Stimulated activated CD4-positive, alpha-beta T cell treated with anti-CD3 and anti-CD28 coated beads, Interleukin-1b, Interleukin-23, amount 100 ng/mL, for 4 hours (primary cell): ENCODE measurements at regions not wholly inside any gene's neighbourhood (a gene's known extent, or its start where the extent isn't known, plus 50 kb on each side); places are given as distances from the start of the nearest gene placed in this dataset.

Experiments
- DNase-seq, 2 donors: peaks; one replicate each; pipeline ENCODE4 v3.0.0-alpha.2; 2020; ENCODE audit warnings: low read depth in 2 of 2

DNA sequence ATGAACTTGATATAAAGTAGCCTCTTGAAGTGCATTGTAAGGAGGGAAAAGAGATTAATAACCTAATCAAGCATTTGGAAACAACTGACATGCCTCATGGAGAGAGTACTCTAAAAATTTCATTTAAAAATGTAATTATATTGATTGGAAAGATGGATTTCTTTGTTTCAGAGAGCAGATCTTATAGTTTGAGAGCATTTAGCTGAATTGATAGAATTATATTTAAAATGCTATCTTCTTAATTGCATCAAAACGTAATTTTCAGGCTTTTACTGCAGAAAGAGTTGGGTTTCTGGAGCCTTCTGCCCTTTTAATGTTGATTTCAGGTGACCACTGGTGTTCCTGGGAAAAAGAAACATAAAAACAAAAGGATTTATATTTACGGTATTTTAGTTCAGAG, 130.6 kb downstream of the EDN3 start:
- no peak for DNase-seq

DNA sequence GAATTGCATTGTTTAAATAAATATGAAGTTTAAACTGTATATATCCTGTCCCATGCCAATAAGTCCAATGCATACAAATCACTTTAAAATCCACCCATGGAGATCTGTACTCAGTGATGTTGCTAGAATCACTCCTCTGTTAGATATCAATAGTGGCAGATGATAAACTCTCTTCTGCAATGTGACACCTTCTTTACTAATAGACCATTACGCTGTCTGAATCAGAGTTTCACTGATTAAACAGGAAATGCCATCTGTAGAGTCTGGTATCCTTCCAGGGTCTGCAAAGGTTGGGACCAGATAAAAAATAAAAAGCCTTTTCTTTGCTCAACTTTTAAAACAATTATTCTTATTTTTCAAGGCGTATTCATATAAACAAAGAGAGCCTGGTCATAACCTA, 134.5 kb downstream of the EDN3 start:
- DNase-seq = no peak

DNA sequence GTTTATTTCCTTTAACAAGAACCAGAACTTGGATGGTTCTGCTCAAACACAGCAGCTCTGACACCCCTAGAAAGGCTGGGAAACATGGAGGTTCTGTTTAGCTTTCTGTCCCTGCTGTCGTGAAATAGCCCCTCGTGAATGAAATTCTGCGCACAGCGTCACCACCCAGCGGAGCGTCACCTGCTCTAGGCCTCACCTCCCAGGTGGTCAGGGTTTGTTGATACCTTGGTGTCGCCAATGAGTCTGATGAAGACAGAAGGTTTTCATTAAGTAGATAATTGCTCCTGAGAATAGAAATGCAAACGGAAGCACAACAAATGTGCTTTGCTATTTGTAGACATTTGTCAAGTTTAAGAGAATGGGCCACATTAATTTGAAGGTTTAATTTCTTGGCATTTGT, 135.1 kb downstream of the EDN3 start:
- no peak for DNase-seq

DNA sequence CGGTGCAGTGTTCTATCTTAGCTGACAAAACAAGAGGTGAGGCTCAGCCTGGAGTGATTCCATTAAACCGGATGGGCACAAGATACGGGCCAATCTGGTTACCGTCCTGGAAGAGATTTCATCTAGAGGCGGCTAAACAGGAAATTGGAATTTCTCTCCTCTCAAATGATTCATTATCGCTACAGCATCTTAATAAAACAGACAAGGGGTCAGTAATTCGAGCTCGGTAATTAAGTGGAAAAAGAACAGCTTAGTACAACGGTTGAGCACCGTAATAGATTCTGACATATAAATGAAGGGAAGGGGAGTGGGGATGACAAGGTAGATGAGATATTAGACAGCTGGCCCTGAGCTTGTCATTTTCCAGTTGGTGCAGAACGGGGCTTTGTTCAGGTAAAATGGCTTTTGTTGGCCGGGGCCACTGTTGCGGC, 137.2 kb downstream of the EDN3 start:
- DNase-seq = no peak

DNA sequence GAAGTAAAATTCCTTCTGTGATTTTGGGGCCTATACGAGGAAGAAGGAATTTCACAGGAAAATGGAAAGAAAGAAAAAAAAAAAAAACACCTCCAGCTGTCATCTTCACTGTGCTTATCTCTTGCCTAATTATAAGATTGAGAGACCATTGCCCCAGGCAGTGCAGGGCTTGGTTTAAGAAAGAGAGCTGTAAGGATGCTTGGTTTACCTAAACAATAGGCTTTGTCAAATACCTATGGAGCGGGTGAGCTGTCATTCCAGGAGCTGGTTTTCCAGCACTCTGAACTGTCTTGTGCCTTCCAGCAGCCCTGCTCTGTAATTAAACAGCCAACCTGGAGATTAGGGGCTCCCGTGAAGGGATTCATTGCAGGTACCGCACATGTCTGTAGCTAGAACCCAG, 137.8 kb downstream of the EDN3 start:
- DNase-seq = no peak

DNA sequence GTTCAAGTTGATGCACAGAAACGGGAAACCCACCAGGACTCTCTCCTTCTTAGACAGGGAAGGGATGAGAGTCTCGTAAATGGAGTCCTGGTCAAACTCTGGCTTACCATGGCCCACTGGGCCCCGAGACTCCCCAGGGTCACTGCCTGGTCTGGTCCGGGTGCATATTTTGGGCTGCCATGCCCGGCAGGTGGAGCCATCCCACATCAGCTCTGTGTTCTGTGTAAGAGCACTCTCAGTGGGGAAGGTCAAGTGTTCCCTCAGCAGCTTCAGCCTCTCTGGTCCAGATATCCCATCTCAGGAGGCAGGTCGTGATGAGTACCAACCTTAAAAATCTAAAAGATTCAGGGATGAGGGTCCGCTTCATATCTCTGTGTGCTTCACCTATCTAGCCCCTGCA, 138.8 kb downstream of the EDN3 start:
- DNase-seq = no peak

DNA sequence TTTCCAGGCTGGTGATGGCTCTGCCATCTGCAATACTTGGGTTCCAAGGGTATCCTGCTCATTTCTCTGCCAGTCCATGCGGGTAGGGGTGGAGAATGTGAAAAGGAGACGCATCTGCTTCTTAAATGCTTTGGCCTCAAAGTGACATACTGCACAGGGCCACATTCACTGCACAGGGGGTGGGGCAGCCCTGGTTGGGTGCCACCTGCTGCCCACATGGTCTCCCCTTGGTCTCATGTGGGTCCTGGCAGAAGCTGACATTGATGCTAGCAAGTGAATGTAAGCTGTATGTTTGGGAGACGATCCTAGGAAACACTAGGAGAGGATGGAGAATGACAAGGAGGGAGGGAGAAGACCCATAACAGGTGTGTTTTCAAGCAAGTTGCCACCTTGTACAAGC, 140.9 kb downstream of the EDN3 start:
- no peak for DNase-seq

DNA sequence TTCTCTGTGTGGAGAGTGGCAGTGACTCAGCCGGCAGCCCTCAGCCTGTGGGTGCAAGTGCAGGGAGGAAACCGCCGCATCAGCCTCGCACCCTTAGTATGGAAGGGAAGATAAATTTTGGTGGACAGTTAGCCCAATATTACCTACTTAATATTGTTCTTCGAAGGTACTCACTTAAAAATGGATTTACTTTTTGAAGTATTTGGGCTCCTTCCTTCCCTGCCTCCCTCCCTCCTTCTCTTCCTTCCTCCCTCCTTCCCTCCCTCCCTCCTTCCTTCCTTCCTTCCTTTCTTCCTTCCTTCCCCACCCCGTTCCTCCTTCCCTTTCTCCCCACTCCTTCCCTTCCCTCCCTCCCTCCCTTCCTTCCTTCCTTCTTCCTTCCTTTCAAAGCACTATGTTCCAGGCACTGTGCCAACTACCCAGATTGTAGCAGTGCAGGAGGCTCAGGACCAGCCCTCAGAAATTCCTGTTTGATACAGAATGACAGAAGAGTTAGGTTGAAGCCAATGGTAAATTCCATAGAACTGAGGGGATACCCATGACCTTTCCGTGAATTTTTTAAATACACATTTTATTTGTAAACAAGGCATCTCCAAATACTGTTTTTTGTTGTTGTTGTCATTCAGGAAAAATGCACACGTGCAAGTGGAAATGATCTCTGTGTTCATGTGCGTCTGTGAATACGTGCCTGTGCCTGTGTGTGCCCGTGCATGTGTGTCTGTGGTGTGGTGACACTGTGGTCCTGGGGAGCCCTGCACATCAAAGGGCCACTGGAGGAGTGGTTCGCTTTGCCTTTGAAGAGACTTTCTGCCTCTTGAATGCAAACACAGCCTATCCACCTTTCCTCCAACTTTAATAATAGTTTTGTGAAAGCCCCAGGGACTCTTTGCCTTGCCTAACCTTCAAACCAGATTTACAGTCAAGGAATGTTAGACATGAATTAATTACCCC, 141.7 kb downstream of the EDN3 start:
- DNase-seq = no peak

DNA sequence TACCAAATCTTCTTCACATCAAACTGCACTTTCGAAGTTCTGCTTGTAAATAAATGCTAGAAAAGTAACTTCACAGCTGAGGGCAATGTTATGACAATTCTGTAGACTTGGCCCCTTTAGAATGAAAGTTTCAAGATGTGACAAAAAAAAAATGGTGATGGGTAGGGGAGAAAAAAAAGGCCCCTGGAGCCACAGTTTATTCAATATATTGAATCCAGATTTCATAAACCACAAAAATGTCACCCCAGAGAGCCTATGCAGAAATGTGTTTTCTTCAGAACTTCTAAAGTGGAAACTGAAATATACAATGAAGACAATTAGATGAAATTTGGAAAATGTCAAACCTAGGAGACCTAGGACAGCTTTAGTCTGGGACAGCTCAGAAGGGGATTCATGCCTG, 143.1 kb downstream of the EDN3 start:
- DNase-seq = no peak

DNA sequence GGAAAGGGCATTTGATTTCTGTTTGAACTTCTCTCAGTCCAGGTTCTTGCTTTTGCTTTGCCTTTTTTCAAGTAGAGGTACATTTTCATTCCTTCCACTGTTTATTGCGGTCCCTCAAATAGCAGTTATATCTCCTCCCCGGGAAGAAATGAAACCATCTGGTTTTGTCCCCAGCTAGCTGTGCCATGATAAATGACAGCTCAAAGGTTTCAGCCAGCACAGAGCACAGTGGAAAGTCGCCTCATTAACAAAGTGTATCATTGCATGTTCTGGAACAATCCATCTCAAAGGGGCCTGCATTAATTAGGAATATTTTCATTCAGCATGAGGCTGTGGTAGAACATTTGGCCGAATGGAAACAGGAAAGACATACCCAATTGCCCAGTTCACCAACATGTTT, 146.0 kb downstream of the EDN3 start:
- DNase-seq = no peak

DNA sequence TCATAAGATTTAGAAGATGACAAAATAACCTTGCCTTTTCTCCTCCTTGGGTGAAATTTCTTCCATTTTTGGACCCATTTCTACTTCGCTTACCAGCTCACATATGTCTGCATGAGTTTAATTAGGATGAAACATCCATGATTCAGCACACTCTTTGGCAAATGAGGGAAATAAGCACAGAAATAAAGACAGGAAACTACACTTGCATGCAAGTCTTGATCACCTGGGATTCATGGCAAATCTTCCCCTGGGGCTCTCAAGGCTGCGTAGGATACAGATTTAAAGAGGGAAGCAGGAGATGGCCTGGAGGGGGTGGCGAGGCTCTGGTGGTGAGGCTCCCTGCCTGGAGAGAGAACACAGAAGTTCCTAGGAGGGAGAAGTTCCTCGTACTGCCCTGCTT, 147.8 kb downstream of the EDN3 start:
- no peak for DNase-seq

DNA sequence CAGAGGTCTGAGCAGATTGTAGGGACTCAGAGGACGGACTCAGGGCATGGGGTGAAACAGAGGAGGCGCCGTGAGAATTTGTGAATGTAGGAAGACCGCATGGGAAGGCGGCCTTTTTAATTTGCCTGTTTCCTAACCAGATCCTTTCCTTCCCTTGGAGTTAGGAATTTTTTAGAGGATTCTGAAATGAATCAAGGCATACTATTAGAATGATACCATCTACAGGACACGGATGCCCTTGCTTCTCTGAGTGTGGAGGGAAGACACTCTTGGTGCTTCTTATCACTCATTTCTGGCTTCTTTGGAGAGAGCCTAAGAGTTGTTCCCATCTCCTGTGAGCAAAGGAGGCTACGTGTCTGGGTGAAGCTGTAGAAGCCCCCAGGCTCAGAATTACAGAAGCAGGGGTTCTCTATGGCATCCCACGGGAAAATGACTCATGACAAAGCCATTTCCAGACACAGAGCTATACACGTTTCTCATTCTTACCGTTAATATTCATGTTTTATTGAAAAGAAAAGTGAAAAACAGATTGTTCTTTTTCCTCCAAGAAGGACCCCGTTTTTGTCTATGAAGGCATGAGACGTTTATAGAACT, 148.5 kb downstream of the EDN3 start:
- no peak for DNase-seq

DNA sequence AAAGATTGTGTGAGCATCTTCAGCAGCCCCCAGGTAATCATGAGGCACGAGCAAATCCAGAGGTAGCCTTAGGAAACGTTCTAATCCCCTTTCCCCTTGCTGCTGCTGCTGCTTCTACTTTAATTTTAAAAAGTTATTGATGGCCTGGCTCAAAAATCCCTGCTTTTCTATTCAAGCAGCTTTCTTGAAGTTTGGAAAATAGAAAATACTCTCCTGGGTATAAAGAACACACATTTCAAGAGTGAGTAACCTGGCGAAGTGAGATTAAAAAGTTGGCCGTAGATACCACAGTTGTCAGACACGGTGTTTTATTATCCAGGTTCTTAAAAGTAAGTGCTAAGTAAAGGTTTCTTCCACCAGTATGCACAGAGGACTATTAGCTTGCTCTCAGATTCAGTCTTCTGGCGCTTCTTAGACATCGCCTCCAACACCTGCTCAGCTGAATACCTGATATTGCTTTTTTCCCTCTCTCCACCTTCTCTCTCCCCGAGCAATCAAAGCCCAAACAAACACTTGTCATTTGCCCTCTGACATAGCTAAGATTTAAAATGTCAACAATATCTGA, 150.7 kb downstream of the EDN3 start:
- no peak for DNase-seq

DNA sequence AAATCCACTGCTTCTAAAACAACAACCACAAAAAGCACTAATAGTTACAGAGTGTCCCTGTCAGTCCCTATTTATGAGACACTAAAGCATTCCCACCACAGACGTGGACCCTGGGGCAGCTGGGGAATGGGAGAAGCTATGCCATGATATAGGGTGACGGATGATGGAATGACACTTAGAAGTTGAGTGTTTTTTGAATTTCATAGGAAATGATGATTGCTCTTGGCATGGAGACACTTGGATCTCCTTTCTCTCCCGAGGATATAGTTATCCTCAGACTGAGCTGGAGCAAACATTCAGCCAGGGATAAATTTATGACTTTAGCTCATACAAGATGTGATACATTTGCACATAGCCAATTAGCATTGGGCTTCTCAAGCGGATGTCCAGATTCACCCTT, 151.2 kb downstream of the EDN3 start:
- no peak for DNase-seq

DNA sequence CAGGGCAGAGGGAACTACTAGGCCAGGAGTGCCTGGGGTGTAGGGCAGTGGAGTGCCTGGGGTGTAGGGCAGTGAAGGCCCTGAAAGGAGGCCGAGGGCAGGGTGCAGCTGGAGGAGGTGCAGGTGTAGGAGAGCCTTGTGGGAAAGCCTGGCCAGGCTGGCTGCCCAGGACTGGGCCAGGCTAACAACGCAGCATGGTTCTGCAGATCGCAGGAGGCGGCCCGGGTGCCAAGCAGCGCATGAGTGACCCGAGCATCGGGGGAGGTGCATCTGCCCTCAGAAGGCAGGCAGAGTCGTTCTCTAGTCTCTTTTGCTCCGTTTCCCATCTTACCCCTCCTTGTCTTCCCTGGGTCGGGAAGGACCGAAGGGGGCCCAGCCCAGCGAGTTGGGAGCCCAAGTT, 151.5 kb upstream of the PHACTR3 start:
- no peak for DNase-seq

DNA sequence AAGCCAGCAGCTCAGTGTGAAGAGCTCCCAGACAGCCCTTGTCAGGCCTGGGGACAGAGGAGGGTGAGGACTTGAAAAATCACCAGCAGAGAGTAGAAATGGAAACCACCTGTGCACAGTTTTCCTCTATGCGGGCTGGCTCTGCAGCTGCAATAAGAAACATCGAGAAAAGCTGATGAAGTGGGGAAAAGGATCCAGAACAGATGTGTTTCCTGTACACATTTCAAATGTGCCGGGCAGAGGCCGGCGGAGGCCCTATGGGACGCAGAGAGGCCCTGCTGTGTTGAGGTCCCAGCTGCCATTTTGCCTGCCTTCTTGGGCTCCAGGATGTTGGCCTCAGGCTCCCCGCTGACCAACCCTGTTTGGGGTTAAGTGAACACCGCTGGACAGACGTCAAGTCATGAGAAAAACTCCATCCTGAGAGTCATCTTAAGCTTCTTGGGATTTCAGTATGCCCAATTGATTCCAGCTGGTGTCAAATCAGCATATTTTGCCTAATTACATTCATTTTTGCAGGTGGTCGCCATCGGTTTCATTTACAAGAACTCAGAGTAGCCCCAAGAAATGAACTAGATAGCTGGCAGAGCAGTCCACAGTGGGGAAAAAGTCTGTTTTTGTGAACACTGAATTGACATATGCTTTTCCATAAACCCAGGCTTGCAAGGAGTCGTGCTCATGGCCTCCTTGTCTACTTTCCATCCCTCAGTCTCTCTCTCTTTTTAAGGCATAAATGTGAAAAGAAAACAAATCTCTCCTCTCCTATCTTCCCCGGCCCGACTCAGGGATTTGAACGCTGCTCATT, 150.4 kb upstream of the PHACTR3 start:
- no peak for DNase-seq

DNA sequence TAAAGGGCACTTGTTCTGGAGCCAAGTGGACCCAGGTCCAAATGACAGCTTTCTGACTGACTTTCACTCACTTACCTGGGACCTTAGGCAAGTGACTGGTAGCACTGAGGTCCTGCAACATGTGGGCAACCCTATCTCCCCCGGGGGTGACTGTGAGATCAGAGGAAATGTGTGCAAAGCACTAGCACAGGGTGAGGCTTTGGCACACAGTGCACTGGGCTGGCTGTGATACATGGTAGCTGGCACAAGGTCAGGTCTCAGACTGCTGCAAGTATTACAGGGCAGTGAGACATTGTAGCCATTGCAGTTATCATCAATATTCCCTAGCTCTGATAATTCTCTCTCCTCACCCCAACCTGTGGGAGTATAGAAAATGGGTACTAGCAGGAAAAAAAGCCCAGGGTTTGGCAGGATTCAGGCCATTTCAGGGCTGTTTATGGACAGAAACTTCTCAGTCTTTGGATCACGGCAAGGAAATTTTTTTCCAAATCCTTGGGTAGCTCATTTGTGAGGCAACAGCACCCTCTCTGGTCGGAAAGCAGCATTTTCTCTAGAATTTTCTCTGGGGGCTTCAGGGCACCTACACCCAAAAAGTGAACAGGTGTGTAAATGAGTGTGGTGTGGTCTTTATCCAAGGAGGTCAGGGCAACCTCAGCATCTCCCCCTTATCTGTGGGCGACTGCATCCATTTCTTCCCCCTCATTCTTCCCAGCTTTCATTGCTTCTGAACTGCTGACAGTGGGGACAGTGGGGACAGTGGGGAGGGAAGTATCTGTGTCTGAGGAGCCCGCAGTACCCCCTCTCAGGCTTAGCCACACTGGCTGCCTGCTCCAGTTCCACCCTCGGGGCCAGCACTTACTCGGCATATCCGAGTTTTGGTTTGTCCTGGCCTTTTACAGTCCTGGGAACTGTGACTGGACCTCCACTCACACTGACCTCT, 148.7 kb upstream of the PHACTR3 start:
- DNase-seq = no peak

DNA sequence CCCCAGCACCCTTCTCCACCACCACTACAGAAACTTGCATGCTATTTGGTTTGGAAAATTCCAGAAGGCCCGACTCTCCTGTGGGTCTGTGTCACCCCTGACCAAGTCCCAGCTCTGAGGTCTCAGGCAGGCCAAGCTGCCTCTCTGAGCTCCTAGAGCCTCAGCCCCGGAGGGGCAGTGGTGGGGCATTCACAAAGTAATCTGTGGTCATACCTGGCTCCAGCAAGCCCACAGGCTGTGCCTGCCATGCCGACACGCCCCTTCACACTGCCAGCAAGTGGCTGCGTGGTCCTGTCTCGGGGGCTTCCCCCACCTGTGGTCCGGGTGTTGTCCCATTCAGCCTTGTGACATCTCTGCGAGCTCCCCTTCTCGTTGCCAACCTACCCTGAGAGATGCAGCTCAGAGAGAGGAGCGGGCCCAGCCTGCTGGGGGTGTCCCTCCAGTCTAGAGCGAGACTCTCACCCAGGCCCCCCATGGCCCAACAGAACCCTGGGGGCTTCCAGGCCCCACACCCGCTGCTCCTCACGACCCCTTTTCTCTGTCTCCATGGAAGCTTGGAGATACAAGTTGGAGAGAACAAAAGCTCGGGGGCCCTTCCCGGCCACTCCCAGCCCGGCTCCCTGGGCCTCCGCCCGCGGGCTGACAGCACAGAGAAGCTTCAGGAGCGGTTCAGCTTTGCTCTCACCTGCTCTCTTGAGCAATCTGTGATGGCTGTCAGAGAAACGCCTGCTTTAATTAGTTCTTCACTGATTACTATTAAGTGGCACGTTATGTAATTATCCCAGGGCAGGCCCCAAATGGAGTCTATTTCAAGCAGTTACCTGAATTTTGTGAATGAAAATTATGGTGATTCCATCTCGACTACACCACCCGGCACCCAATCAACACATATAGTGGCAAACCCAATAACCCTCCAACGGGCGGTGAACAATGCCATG, 147.7 kb upstream of the PHACTR3 start:
- no peak for DNase-seq

DNA sequence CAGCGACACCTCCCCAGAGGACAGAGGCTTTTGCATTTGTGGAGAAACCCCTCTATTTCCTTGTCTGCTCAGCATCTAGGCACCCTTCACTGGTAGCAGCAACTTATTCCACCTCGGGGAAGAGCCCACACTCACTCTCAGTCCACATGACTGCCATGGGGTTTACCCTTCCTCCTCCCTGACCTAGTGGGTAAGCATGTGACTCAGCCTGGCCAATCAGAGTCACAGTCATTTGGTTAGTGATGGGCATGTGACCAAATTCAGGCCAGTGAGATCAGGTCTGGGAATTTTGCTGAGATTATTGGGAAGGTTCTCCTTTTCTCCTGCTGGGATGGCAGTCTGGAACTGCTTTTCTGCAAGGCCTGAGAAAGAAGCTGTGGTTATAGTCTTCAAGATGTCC, 145.7 kb upstream of the PHACTR3 start:
- DNase-seq = no peak

DNA sequence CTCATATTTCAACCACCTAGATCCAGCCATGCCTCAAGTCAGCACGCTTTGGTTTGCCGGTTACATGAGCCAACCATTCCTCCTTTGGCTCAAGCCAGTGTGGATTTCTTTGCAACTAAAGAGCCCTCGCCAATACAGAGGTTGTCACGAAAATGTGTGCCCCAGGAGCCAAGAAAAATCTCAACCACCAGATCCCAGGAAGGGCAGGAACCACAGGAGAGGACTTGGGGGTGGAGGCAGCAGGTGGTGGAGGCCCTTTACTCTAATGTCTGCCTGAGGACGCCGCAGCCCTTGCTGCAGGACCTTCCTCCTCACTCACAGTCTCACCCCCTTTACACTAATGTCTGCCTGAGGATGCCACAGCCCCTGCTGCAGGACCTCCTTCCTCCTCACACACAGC, 144.8 kb upstream of the PHACTR3 start:
- no peak for DNase-seq
